SH-SY5Y (cell line): ENCODE measurements at regions not wholly inside any gene's neighbourhood (a gene's known extent, or its start where the extent isn't known, plus 50 kb on each side); places are given as distances from the start of the nearest gene placed in this dataset.

ENCODE experiments used
- GATA2 ChIP-seq: IDR thresholded peaks from 2 replicates; pipeline ENCODE4 v1.6.1; 2011; ENCODE audit warnings: mild to moderate bottlenecking, low read depth, low read length
- GATA3 ChIP-seq: IDR thresholded peaks from 2 replicates; pipeline ENCODE4 v1.6.1; 2011; ENCODE audit warnings: low read depth, mild to moderate bottlenecking, low read length, moderate library complexity

GRCh38 chr2:19225126-19225525 is 133.3 kb downstream of the OSR1 start:
- no peak for TF ChIP-seq GATA2
- no peak for TF ChIP-seq GATA3

GRCh38 chr2:19224486-19224885 is 133.9 kb downstream of the OSR1 start:
- TF ChIP-seq GATA3 (no peak), GATA2 (no peak)

GRCh38 chr2:19224011-19224410 is 134.4 kb downstream of the OSR1 start:
- no peak for TF ChIP-seq GATA3
- no peak for TF ChIP-seq GATA2

- TF ChIP-seq GATA3 (no peak), GATA2 (no peak)
These were observed 139.4 kb downstream of the OSR1 start for GRCh38 chr2:19219060-19219459.

GRCh38 chr2:19218166-19218565 is 140.3 kb downstream of the OSR1 start:
- TF ChIP-seq GATA2 = no peak
- no peak for TF ChIP-seq GATA3

GRCh38 chr2:19216676-19217602 is 141.5 kb downstream of the OSR1 start:
- TF ChIP-seq GATA3 (no peak), GATA2 (no peak)

GRCh38 chr2:19216238-19216637 is 142.2 kb downstream of the OSR1 start:
- TF ChIP-seq GATA2 (no peak), GATA3 (no peak)

GRCh38 chr2:19214682-19215391 is 143.6 kb downstream of the OSR1 start:
- no peak for TF ChIP-seq GATA2
- TF ChIP-seq GATA3 = no peak

GRCh38 chr2:19209575-19210341 is 148.7 kb downstream of the OSR1 start:
- no peak for TF ChIP-seq GATA2

- no peak for TF ChIP-seq GATA2
- TF ChIP-seq GATA3 = no peak
These were observed 149.8 kb downstream of the OSR1 start for GRCh38 chr2:19208479-19209199.

GRCh38 chr2:19207452-19207851 is 151.0 kb downstream of the OSR1 start:
- no peak for TF ChIP-seq GATA2
- no peak for TF ChIP-seq GATA3

- TF ChIP-seq GATA2 (no peak), GATA3 (no peak)
These were observed 152.4 kb downstream of the OSR1 start for GRCh38 chr2:19205983-19206533.

- TF ChIP-seq GATA2 (no peak), GATA3 (no peak)
These were observed 154.6 kb downstream of the OSR1 start for GRCh38 chr2:19203866-19204265.
